ENCODE measurements at regions not wholly inside any gene's neighbourhood (a gene's known extent, or its start where the extent isn't known, plus 50 kb on each side); places are given as distances from the start of the nearest gene placed in this dataset.

DNA sequence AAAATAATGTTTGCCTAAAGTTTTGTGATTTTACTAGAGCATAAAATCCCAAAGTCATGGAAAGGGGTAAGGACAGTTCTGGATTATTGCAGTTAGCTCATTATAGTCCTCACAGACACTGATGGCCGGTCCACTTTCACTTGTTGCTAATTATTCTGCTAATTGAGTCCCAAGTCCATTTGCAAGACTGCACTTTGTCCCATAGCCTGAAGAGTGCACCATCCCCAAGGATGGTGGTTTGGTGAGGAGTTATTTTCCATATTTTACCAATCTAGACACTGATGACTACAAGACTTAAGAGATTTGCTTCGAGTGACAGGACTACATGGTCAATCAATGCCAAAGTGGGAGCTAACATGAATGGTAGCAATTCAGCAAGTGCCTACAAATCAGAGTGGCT is 181.8 kb upstream of the CACNA2D1 start:
- H2AFZ ChIP-seq (ENCODE audit: low read depth), result no peak overlapping the region
- H3K4me2 ChIP-seq, result no peak overlapping the region
- no peaks in the 10 kb centered on the region for H3K27me3 ChIP-seq (ENCODE audit: insufficient read depth)
- no peak overlapping the region for H3K4me3 ChIP-seq (ENCODE audit: low read depth in 2 of 2, low read length in 1 of 2)
- H3K27ac ChIP-seq (ENCODE audit: low read depth in 2 of 2, low read length in 1 of 2), result no peak overlapping the region
- H3K9ac ChIP-seq, result no peak overlapping the region
- no peaks in the 10 kb centered on the region for H3K79me2 ChIP-seq (ENCODE audit: insufficient read depth)
- TF ChIP-seq RAD21 (IDR thresholded peaks at IDR 0.05; ENCODE audit: low read length), result no peak
- TF ChIP-seq SIN3A (IDR thresholded peaks at IDR 0.05; ENCODE audit: borderline replicate concordance, low read depth, low read length), result no peak
- TF ChIP-seq CHD2 (IDR thresholded peaks at IDR 0.05; ENCODE audit: low read length, partially characterized antibody), result no peak
- TF ChIP-seq TEAD4 (IDR thresholded peaks at IDR 0.05; ENCODE audit: borderline replicate concordance, insufficient read depth), result no peak
- TF ChIP-seq, protein P1, sequence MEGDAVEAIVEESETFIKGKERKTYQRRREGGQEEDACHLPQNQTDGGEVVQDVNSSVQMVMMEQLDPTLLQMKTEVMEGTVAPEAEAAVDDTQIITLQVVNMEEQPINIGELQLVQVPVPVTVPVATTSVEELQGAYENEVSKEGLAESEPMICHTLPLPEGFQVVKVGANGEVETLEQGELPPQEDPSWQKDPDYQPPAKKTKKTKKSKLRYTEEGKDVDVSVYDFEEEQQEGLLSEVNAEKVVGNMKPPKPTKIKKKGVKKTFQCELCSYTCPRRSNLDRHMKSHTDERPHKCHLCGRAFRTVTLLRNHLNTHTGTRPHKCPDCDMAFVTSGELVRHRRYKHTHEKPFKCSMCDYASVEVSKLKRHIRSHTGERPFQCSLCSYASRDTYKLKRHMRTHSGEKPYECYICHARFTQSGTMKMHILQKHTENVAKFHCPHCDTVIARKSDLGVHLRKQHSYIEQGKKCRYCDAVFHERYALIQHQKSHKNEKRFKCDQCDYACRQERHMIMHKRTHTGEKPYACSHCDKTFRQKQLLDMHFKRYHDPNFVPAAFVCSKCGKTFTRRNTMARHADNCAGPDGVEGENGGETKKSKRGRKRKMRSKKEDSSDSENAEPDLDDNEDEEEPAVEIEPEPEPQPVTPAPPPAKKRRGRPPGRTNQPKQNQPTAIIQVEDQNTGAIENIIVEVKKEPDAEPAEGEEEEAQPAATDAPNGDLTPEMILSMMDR (IDR thresholded peaks at IDR 0.05), result no peak; the same call in 1 of the 2 replicates
- no peak for TF ChIP-seq EP300 (IDR thresholded peaks at IDR 0.05; ENCODE audit: borderline replicate concordance in 1 of 2, low read depth in 1 of 2, low read length in 1 of 2)
- H4K20me1 ChIP-seq (ENCODE audit: insufficient read depth), result no peaks in the 10 kb centered on the region
- WGBS (ENCODE audit: low lambda C conversion rate), result 86% methylated on average over 2 of the region's 2 CpGs
- CTCF ChIA-PET, result interaction anchor here (1.5 to 3.9 kb wide), 2 partner anchors 20 to 35 kb away, joined by 4 to 18 read pairs; no protein-coding TSS in a partner anchor
- H3F3A ChIP-seq (replicated peaks; ENCODE audit: insufficient read depth), result peaks cover 17% of the 10 kb centered on the region
- no peaks in the 10 kb centered on the region for H3K36me3 ChIP-seq (replicated peaks in 1 of 2; ENCODE audit: control insufficient read depth in 1 of 2, insufficient read depth in 2 of 2, low read length in 1 of 2)
- H3K9me2 ChIP-seq, result 0 out of 2 replicates have a peak, but pooled peaks cover 2% of the 10 kb centered on the region
- POLR2A ChIA-PET, result no interaction called here
- no peaks in the 10 kb centered on the region; the same call in 1 of the 2 replicates for H3K9me3 ChIP-seq
- peaks cover 8 to 10% of the 10 kb centered on the region in 2 experiments; a peak in 3 of 4 replicates for H3K4me1 ChIP-seq (ENCODE audit: control insufficient read depth in 1 of 2, insufficient read depth in 2 of 2, low read depth in 1 of 2, low read length in 1 of 2)
- no peak for DNase-seq

DNA sequence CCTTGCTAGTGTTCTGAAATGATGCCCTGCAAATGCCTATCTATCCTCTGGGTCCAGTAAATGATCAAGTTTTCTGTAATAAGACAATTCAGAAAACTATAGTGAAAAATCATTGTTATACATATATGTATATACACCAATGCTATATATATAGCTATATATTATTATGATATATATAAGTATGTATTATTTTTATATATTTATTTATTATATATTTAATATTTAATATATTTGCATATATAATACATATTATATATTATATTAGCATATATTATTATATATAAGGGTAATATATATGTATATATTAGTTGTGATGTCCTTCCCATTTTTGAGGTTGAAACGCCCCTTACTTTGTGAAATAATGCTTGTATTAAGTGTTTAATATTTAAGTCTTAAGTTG is 181.4 kb upstream of the CACNA2D1 start:
- Histone ChIP-seq H3K4me3 (ENCODE audit: low read depth in 2 of 2, low read length in 1 of 2) (no peak overlapping the region), H3F3A (replicated peaks; ENCODE audit: insufficient read depth) (peaks cover 17% of the 10 kb centered on the region), H3K4me2 (peak overlapping the region; percentile 12; the same call in 1 of the 2 replicates), H2AFZ (ENCODE audit: low read depth) (no peak overlapping the region), H3K27me3 (ENCODE audit: insufficient read depth) (no peaks in the 10 kb centered on the region), H3K79me2 (ENCODE audit: insufficient read depth) (no peaks in the 10 kb centered on the region), H3K27ac (ENCODE audit: low read depth in 2 of 2, low read length in 1 of 2) (peak overlapping the region in 1 of 2 experiments; percentile 67; a peak in 2 of 4 replicates), H3K4me1 (ENCODE audit: control insufficient read depth in 1 of 2, insufficient read depth in 2 of 2, low read depth in 1 of 2, low read length in 1 of 2) (peaks cover 8 to 10% of the 10 kb centered on the region in 2 experiments; a peak in 3 of 4 replicates), H3K9me3 (no peaks in the 10 kb centered on the region; the same call in 1 of the 2 replicates), H3K9me2 (0 out of 2 replicates have a peak, but pooled peaks cover 2% of the 10 kb centered on the region), H3K9ac (no peak overlapping the region), H4K20me1 (ENCODE audit: insufficient read depth) (no peaks in the 10 kb centered on the region), H3K36me3 (replicated peaks in 1 of 2; ENCODE audit: control insufficient read depth in 1 of 2, insufficient read depth in 2 of 2, low read length in 1 of 2) (no peaks in the 10 kb centered on the region)
- no peak for TF ChIP-seq NRF1 (IDR thresholded peaks at IDR 0.05; ENCODE audit: low read depth, low read length)
- TF ChIP-seq, protein P2, sequence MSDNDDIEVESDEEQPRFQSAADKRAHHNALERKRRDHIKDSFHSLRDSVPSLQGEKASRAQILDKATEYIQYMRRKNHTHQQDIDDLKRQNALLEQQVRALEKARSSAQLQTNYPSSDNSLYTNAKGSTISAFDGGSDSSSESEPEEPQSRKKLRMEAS (IDR thresholded peaks at IDR 0.05; ENCODE audit: low read depth), result no peak
- ChIA-PET CTCF (interaction anchor here (0.6 to 3.9 kb wide), 4 partner anchors 19 to 459 kb away, joined by 3 to 18 read pairs (median 4); no protein-coding TSS in a partner anchor), POLR2A (no interaction called here)
- DNase-seq, result no peak
- 85% methylated on average over 1 of the region's 1 CpG for WGBS (ENCODE audit: low lambda C conversion rate)
